Dermis blood vessel endothelial cell (primary cell): ENCODE measurements at regions not wholly inside any gene's neighbourhood (a gene's known extent, or its start where the extent isn't known, plus 50 kb on each side); places are given as distances from the start of the nearest gene placed in this dataset.
"Not testable (repeated sequence)": the region's sequence is repeated elsewhere in the genome, so short reads cannot be mapped to it uniquely, and the experiment has no call there.

Experiments
- DNase-seq: peaks from one replicate; pipeline ENCODE4 v3.0.0; 2010

- not testable (repeated sequence) for DNase-seq
Measured at GRCh38 chr16:29310243-29310642, 96.3 kb downstream of the NPIPB11 start.

GRCh38 chr16:29309601-29310000 lies 96.9 kb downstream of the NPIPB11 start:
- DNase-seq = not testable (repeated sequence)

GRCh38 chr16:29308644-29309546 lies 97.6 kb downstream of the NPIPB11 start:
- DNase-seq = no peak

DNA sequence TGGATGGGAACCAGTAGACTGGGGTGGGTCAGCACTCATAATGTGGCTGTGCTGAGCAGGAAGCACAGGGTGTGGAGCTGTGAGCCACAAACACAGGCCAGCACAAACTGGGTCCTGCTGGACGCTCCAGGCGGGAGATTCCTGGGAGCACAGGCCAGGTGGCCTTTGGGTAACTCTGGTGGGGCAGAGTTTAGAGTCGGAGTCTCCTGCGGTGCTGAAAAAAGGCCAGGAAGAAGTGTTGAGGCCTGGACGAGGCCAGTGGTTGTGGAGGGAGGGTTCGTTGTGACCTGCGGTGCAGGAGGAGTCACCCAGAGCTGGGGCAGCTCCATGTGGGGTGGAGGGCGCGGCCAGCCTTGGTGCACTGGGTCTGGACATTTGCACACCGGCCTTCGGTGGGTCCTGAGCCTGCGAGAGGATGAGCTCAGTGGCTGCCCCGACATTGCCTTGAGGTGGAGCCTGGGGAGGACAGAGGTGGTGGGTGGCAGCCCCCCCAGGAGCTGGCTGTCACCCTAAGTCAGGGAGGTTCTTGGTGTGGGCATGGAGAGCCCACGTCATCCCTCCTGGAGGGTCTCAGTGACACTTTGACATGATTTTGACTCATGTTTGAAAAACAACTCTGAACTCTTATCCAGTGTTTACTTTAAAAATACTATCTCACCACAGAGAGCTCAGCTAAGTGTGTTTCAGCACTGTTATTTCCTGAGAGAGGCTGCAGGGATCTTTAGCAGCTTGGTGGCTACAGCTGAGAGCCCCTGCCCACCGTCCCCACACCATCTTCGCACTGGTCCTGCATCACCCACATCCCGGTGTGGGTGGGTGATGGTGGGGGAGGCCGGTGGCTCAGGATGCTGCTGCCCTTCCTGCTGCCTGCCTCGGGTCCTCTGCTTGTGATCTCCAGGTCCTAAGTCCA lies 98.7 kb downstream of the NPIPB11 start:
- DNase-seq = no peak

- no peak for DNase-seq
Measured at GRCh38 chr16:29306943-29307597, 99.4 kb downstream of the NPIPB11 start.

DNA sequence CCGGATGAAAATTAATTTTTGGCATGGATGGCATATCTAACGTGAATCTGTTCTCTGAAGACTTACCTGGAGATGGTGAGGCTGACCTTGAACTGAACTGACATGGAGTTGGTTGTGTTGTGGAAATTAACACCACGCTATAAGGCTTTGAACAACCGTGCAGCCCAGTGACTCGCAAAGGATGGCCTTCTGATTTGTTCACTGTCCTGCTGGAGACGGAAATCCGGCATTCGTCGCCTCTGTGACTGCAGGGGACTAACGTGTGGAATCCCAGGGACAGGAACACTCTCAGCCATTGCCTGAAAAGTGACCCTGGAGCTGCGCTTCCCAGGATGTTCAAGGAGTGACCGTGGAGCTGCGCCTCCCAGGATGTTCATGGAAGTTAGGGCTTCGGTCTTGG lies 100.3 kb downstream of the NPIPB11 start:
- DNase-seq = no peak

GRCh38 chr16:29305018-29305417 lies 101.5 kb downstream of the NPIPB11 start:
- DNase-seq = not testable (repeated sequence)

DNA sequence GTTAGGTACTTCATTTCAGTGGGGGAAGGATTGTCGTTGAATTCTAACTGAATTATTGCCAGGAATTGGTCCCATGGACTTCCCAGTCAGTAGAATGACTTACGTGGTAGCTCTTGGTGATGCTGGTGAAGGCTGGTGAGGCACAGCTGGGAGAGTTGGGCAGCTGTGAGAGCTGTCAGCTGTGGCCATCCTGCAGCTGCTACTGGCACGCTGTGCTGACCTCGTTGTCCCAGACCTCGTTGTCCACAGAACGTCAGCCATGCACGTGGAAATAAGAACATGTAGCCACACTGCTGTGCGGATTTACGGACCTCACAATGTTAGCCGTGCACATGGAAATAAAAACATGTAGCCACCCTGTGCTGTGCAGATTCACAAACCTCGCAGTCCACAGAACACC lies 102.3 kb downstream of the NPIPB11 start:
- DNase-seq = no peak

- DNase-seq = no peak
Measured at GRCh38 chr16:29303520-29303919, 103.0 kb downstream of the NPIPB11 start.

DNA sequence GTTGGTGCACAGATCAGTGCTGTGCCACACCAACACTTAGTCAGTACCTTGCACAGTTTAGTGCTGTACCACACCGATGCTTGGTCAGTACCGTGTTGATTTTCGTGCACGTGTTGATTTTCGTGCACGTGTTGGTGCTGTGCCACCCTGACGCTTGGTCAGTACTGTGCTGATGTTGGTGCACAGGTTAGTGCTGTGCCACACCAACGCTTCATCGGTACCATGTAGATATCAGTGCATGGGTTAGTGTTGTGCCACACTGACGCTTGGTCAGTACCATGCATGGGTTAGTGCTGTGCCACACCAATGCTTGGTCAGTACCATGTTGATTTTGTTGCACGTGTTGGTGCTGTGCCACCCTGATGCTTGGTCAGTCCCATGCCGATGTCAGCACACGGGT lies 103.5 kb downstream of the NPIPB11 start:
- DNase-seq = no peak

GRCh38 chr16:29302433-29302832 lies 104.1 kb downstream of the NPIPB11 start:
- DNase-seq = not testable (repeated sequence)

DNA sequence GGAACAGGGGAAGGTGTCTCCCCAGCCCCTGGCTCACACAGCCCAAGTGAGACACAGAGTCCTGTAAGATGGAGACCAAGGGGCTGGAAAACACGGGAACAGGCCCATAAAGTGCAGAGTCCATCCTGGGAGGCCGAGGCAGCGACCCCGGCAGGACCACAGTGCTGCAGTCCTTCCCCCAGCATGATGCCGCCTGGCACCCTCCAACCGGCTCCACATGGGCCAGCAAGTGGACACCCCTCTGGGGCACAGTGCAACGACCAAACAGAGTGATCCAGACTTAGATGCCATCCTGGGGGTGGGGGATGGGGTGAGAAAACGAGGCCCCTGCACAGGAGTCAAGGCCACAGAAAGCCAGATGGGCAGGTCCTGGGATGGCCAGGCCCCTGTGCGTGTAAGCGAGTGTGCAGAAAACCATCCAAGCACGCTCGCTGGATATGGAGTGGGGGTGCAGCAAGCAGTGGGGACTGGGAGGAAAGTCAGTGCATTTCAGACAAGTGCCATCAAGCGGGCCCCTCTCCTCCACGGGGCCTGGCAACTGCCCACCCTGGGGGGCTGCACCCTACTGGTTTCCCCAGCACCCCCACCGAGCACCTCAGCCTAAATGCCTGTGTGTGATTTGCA lies 104.7 kb downstream of the NPIPB11 start:
- not testable (repeated sequence) for DNase-seq

DNA sequence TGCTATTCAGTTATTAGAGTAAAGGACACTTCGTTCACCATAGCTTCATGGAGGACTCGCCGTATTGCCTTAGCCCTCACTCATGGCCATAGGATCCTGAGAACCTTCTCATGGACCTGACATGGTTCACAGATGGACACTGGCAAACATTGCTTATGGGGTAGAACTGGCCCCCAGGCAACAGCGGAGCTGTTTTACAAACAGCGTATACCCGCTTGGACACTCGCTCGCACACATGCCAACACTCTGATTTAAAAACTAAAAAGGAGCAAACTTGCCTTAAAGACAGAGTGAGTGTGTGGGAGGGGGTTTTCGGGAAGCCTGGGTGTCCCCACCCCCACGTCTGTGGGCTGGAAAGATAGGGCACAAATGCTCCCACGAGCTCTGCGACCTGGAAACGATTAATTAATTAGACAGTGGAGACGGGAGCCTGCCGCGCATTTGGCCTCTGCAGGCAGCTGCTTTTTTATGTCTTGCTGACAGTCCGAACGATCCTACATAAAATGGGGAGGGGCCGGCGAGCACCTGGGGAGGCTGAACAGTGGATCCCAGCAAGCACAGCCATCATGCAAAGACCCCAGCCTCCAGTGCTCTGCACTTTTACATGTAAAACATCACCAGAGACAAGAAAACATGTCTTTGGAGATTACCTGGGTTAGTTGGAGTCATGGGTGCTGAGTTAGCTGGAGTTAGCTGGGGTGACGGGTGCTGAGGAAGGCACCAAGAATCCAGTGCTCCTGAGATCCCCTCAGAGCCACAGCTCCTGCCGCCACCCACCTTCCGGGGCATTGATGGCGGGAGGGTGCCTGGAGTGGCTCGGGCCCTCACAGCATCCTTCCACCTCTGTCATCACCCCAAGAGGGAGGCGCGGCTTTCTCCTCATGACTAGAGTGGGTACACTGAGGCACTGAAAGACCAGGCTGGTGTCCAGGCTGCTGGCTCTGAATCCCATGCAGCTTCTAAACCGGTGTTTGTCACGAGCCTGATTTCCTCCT lies 105.7 kb downstream of the NPIPB11 start:
- DNase-seq = not testable (repeated sequence)

- DNase-seq = not testable (repeated sequence)
Measured at GRCh38 chr16:29300030-29300491, 106.5 kb downstream of the NPIPB11 start.

GRCh38 chr16:29298997-29299396 lies 107.5 kb downstream of the NPIPB11 start:
- not testable (repeated sequence) for DNase-seq

DNA sequence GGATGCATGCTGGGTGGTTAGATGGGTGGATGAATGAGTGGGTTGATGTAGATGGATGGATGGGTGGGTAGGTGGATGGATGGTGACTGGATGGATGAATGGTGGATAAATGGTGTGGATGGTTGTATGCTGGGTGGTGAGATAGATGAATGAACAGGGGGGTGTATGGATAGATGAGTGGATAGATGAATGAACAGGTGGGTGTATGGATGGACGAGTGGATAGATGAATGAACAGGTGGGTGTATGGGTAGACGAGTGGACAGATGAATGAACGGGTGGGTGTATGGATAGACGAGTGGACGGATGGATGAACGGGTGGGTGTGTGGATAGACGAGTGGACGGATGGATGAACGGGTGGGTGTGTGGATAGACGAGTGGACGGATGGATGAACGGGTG lies 108.2 kb downstream of the NPIPB11 start:
- not testable (repeated sequence) for DNase-seq

- not testable (repeated sequence) for DNase-seq
Measured at GRCh38 chr16:29297809-29298177, 108.7 kb downstream of the NPIPB11 start.

GRCh38 chr16:29297144-29297808 lies 109.2 kb downstream of the NPIPB11 start:
- DNase-seq = not testable (repeated sequence)

- DNase-seq = not testable (repeated sequence)
Measured at GRCh38 chr16:29296176-29296575, 110.3 kb downstream of the NPIPB11 start.
